HEK293 (cell line): ENCODE measurements at regions not wholly inside any gene's neighbourhood (a gene's known extent, or its start where the extent isn't known, plus 50 kb on each side); places are given as distances from the start of the nearest gene placed in this dataset.

Source experiments
- CTCF ChIA-PET: fragments of 350-600 bp; formaldehyde crosslinking; extraction: SDS; loops from one replicate; lab custom pipeline; 2021; ENCODE audit warnings: antibody characterized with exemption; lab: Yijun Ruan, JAX
- POLR2A ChIA-PET: fragments of 300-600 bp; formaldehyde crosslinking; extraction: SDS; loops from one replicate; lab custom pipeline; 2020; ENCODE audit warnings: antibody characterized with exemption, inconsistent platforms; lab: Yijun Ruan, JAX
- H3K27ac ChIP-seq: fragments of 200-500 bp; sonication (Bioruptor generic); 2 replicates; pipeline ENCODE4 v1.5.1; 2014; ENCODE audit warnings: low read depth, low read length, control low read depth, inconsistent platforms; ENCODE audit errors: extremely low read depth
- H3K36me3 ChIP-seq, 2 experiments: fragments of 200-500 bp in 1 of 2; sonication (Bioruptor generic) in 1 of 2; 1 replicate in 1 of 2; 2 replicates in 1 of 2; pipeline ENCODE4 v1.5.1; 2014 to 2017; ENCODE audit warnings: inconsistent platforms in 2 of 2, low read length in 2 of 2; ENCODE audit not compliant: control insufficient read depth in 2 of 2, insufficient read depth in 1 of 2
- H3K4me1 ChIP-seq: fragments of 200-500 bp; sonication (Bioruptor generic); 2 replicates; pipeline ENCODE4 v1.5.1; 2014; ENCODE audit warnings: mild to moderate bottlenecking, low read length, inconsistent platforms; ENCODE audit not compliant: control insufficient read depth, insufficient read depth
- H3K4me3 ChIP-seq: 2 replicates; pipeline ENCODE4 v1.5.1; 2011; ENCODE audit warnings: low read depth, mild to moderate bottlenecking, control low read depth, low read length, moderate library complexity
- H3K9me3 ChIP-seq: fragments of 200-500 bp; sonication (Bioruptor generic); 2 replicates; pipeline ENCODE4 v1.5.1; 2014; ENCODE audit warnings: low read depth, low read length, inconsistent platforms; ENCODE audit not compliant: control insufficient read depth, insufficient read depth
- PRDM6 ChIP-seq: fragments of 450-650 bp; formaldehyde crosslinking; IDR thresholded peaks from 2 replicates; pipeline ENCODE4 v1.5.1; 2017; ENCODE audit warnings: missing biosample characterization, missing genetic modification characterization
- SALL2 ChIP-seq: fragments of 450-650 bp; formaldehyde crosslinking; IDR thresholded peaks from 2 replicates; pipeline ENCODE4 v1.5.0; 2017; ENCODE audit warnings: missing biosample characterization, mild to moderate bottlenecking, missing genetic modification characterization, borderline replicate concordance
- WT1 ChIP-seq: fragments of 450-650 bp; formaldehyde crosslinking; IDR thresholded peaks from 2 replicates; pipeline ENCODE4 v1.5.1; 2016; ENCODE audit warnings: missing biosample characterization, missing genetic modification characterization
- YY2 ChIP-seq: fragments of 450-650 bp; formaldehyde crosslinking; IDR thresholded peaks from 2 replicates; pipeline ENCODE4 v1.5.1; 2016; ENCODE audit warnings: missing biosample characterization, missing genetic modification characterization
- ZBTB17 ChIP-seq: fragments of 450-650 bp; formaldehyde crosslinking; IDR thresholded peaks from 2 replicates; pipeline ENCODE4 v1.5.1; 2016; ENCODE audit warnings: missing biosample characterization, missing genetic modification characterization
- ZNF10 ChIP-seq: fragments of 450-650 bp; formaldehyde crosslinking; IDR thresholded peaks from 2 replicates; pipeline ENCODE4 v1.5.1; 2017; ENCODE audit warnings: missing biosample characterization, missing genetic modification characterization
- ZNF132 ChIP-seq: fragments of 450-650 bp; formaldehyde crosslinking; IDR thresholded peaks from 2 replicates; pipeline ENCODE4 v1.5.1; 2017; ENCODE audit warnings: missing biosample characterization, missing genetic modification characterization, borderline replicate concordance
- ZNF184 ChIP-seq: fragments of 450-650 bp; IDR thresholded peaks from 2 replicates; pipeline ENCODE4 v1.5.1; 2018; ENCODE audit warnings: missing biosample characterization, mild to moderate bottlenecking, missing genetic modification characterization
- ZNF2 ChIP-seq: fragments of 450-650 bp; formaldehyde crosslinking; IDR thresholded peaks from 2 replicates; pipeline ENCODE4 v1.5.1; 2016; ENCODE audit warnings: missing biosample characterization, missing genetic modification characterization
- ZNF223 ChIP-seq: fragments of 450-650 bp; formaldehyde crosslinking; IDR thresholded peaks from 2 replicates; pipeline ENCODE4 v1.5.1; 2016; ENCODE audit warnings: missing biosample characterization, missing genetic modification characterization
- ZNF302 ChIP-seq: fragments of 450-650 bp; formaldehyde crosslinking; IDR thresholded peaks from 2 replicates; pipeline ENCODE4 v1.5.1; 2016; ENCODE audit warnings: missing biosample characterization, missing genetic modification characterization, low read depth
- ZNF394 ChIP-seq: fragments of 450-650 bp; formaldehyde crosslinking; IDR thresholded peaks from 2 replicates; pipeline ENCODE4 v1.5.1; 2016; ENCODE audit warnings: missing biosample characterization, missing genetic modification characterization, mild to moderate bottlenecking, moderate library complexity, borderline replicate concordance
- ZNF404 ChIP-seq: fragments of 450-650 bp; formaldehyde crosslinking; IDR thresholded peaks from 2 replicates; pipeline ENCODE4 v1.5.1; 2017; ENCODE audit warnings: missing biosample characterization, missing genetic modification characterization
- ZNF423 ChIP-seq: fragments of 450-650 bp; formaldehyde crosslinking; IDR thresholded peaks from 2 replicates; pipeline ENCODE4 v1.5.1; 2016; ENCODE audit warnings: missing biosample characterization, missing genetic modification characterization
- ZNF514 ChIP-seq: fragments of 450-650 bp; formaldehyde crosslinking; IDR thresholded peaks from 2 replicates; pipeline ENCODE4 v1.5.1; 2016; ENCODE audit warnings: missing biosample characterization, missing genetic modification characterization
- ZNF549 ChIP-seq: fragments of 450-650 bp; IDR thresholded peaks from 2 replicates; pipeline ENCODE4 v1.5.1; 2018; ENCODE audit warnings: missing biosample characterization, missing genetic modification characterization, mild to moderate bottlenecking, inconsistent platforms, moderate library complexity
- ZNF555 ChIP-seq: fragments of 450-650 bp; formaldehyde crosslinking; conservative IDR thresholded peaks from 2 replicates; pipeline ENCODE4 v1.5.1; 2017; ENCODE audit warnings: missing biosample characterization, mild to moderate bottlenecking, missing genetic modification characterization, inconsistent platforms
- ZNF571 ChIP-seq: fragments of 450-650 bp; formaldehyde crosslinking; IDR thresholded peaks from 2 replicates; pipeline ENCODE4 v1.5.0; 2017; ENCODE audit warnings: missing biosample characterization, missing genetic modification characterization
- ZNF639 ChIP-seq: fragments of 450-650 bp; formaldehyde crosslinking; IDR thresholded peaks from 2 replicates; pipeline ENCODE4 v1.5.1; 2016; ENCODE audit warnings: missing biosample characterization, missing genetic modification characterization
- ZNF701 ChIP-seq: fragments of 450-650 bp; formaldehyde crosslinking; IDR thresholded peaks from 2 replicates; pipeline ENCODE4 v1.5.1; 2016; ENCODE audit warnings: missing biosample characterization, missing genetic modification characterization
- ZNF76 ChIP-seq: fragments of 450-650 bp; formaldehyde crosslinking; IDR thresholded peaks from 2 replicates; pipeline ENCODE4; 2016; ENCODE audit warnings: low read depth, missing biosample characterization, missing genetic modification characterization, borderline replicate concordance
- ZNF768 ChIP-seq: fragments of 450-650 bp; formaldehyde crosslinking; IDR thresholded peaks from 2 replicates; pipeline ENCODE4 v1.5.1; 2018; ENCODE audit warnings: missing biosample characterization, mild to moderate bottlenecking, missing genetic modification characterization
- ZNF785 ChIP-seq: fragments of 450-650 bp; formaldehyde crosslinking; IDR thresholded peaks from 2 replicates; pipeline ENCODE4 v1.5.1; 2016; ENCODE audit warnings: missing biosample characterization, missing genetic modification characterization
- ZNF837 ChIP-seq: fragments of 450-650 bp; formaldehyde crosslinking; IDR thresholded peaks from 2 replicates; pipeline ENCODE4 v1.5.1; 2016; ENCODE audit warnings: missing biosample characterization, missing genetic modification characterization
- ZSCAN4 ChIP-seq: fragments of 450-650 bp; formaldehyde crosslinking; IDR thresholded peaks from 2 replicates; pipeline ENCODE4 v1.5.1; 2017; ENCODE audit warnings: missing biosample characterization, missing genetic modification characterization

- CTCF ChIA-PET, result no interaction called here
- H3K4me1 ChIP-seq, result no peaks in the 10 kb centered on the region
- H3K27ac ChIP-seq, result no peak overlapping the region
- H3K4me3 ChIP-seq, result no peak overlapping the region
- TF ChIP-seq ZNF549 (tag by site-specific recombination) (no peak), ZNF76 (tag by site-specific recombination) (no peak), PRDM6 (no peak), ZNF302 (tag by site-specific recombination) (no peak), ZSCAN4 (tag by site-specific recombination) (no peak), WT1 (tag by site-specific recombination) (no peak), ZNF701 (no peak), ZNF785 (tag by site-specific recombination) (no peak), SALL2 (tag by site-specific recombination) (no peak), ZNF404 (tag by site-specific recombination) (no peak), ZNF423 (tag by site-specific recombination) (no peak), ZNF2 (no peak)
- no peaks in the 10 kb centered on the region for H3K9me3 ChIP-seq
- H3K36me3 ChIP-seq, result no peaks in the 10 kb centered on the region
- POLR2A ChIA-PET, result no interaction called here
Observed at GRCh38 chr4:27128443-27128842, 267.8 kb downstream of the STIM2 start.

GRCh38 chr4:27129871-27130366, 269.3 kb downstream of the STIM2 start:
- CTCF ChIA-PET, result no interaction called here
- Histone ChIP-seq H3K36me3 (no peaks in the 10 kb centered on the region), H3K4me1 (no peaks in the 10 kb centered on the region)
- POLR2A ChIA-PET, result no interaction called here
- no peak for TF ChIP-seq ZNF184 (tag by site-specific recombination)
- TF ChIP-seq ZNF768 (tag by site-specific recombination), result no peak
- TF ChIP-seq ZNF571 (tag by site-specific recombination), result no peak
- no peak for TF ChIP-seq ZNF514 (tag by site-specific recombination)
- no peak for TF ChIP-seq YY2 (tag by site-specific recombination)
- TF ChIP-seq ZNF555 (tag by site-specific recombination), result no peak
- TF ChIP-seq ZNF394 (tag by site-specific recombination), result no peak
- TF ChIP-seq ZNF639 (tag by site-specific recombination), result no peak
- no peak for TF ChIP-seq ZBTB17 (tag by site-specific recombination)
- no peak for TF ChIP-seq ZNF223
- TF ChIP-seq ZNF10 (tag by site-specific recombination), result no peak
- TF ChIP-seq ZNF132 (tag by site-specific recombination), result no peak
- no peak for TF ChIP-seq ZNF837
- TF ChIP-seq, all 188 proteins: peak for 0
- Histone ChIP-seq H3K27ac (no peak overlapping the region), H3K9me3 (no peaks in the 10 kb centered on the region), H3K4me3 (no peak overlapping the region)
